GM12878 (cell line): ENCODE measurements at regions not wholly inside any gene's neighbourhood (a gene's known extent, or its start where the extent isn't known, plus 50 kb on each side); places are given as distances from the start of the nearest gene placed in this dataset.

Source experiments
- ASH2L ChIP-seq: fragments of 300-600, 200-600 bp; sonication (generic); IDR thresholded peaks from 2 replicates; pipeline ENCODE4 v1.6.1; 2017; ENCODE audit warnings: low read depth, mild to moderate bottlenecking, borderline replicate concordance
- GABPA ChIP-seq: IDR thresholded peaks from 2 replicates; pipeline ENCODE4 v1.6.1; 2014; ENCODE audit warnings: antibody characterized with exemption, low read depth, mild to moderate bottlenecking, inconsistent platforms
- GATAD2B ChIP-seq: fragments of 450-650 bp; conservative IDR thresholded peaks from 2 replicates; pipeline ENCODE4 v1.6.1; 2017; ENCODE audit warnings: low read depth, mild to moderate bottlenecking, moderate library complexity
- MYC ChIP-seq: IDR thresholded peaks from 2 replicates; pipeline ENCODE4 v1.6.1; 2011; ENCODE audit warnings: mild to moderate bottlenecking, low read length, moderate library complexity, inconsistent platforms; ENCODE audit not compliant: insufficient read depth, insufficient replicate concordance, insufficient read length, severe bottlenecking
- NR2C2 ChIP-seq: IDR thresholded peaks from 2 replicates; pipeline ENCODE4 v1.6.1; 2011; ENCODE audit warnings: borderline replicate concordance, low read depth; ENCODE audit not compliant: control insufficient read depth, insufficient read length
- POLR2A ChIP-seq: IDR thresholded peaks from 2 replicates; pipeline ENCODE4 v1.6.1; 2011; ENCODE audit warnings: low read depth, mild to moderate bottlenecking, low read length
- POLR2AphosphoS5 ChIP-seq: IDR thresholded peaks from 2 replicates; pipeline ENCODE4 v1.6.1; 2011; ENCODE audit warnings: mild to moderate bottlenecking, low read length, inconsistent platforms
- TAF1 ChIP-seq: IDR thresholded peaks from 2 replicates; pipeline ENCODE4 v1.6.1; 2011; ENCODE audit warnings: mild to moderate bottlenecking, low read depth, low read length, borderline replicate concordance
- TF ChIP-seq, protein P1 (sequence below): IDR thresholded peaks from 2 replicates; pipeline ENCODE4 v1.6.1; 2012; ENCODE audit warnings: low read depth, low read length, improper control_type of control experiment
- TF ChIP-seq, protein P2 (sequence below), 3 experiments: IDR thresholded peaks in 2 of 3; conservative IDR thresholded peaks in 1 of 3; 2 replicates each; pipeline ENCODE4 v1.5.1; 2011; ENCODE audit warnings: low read depth in 3 of 3, low read length in 3 of 3, mild to moderate bottlenecking in 3 of 3, control low read depth in 2 of 3, moderate library complexity in 2 of 3, inconsistent platforms in 1 of 3, mixed read lengths in 1 of 3; ENCODE audit not compliant: control insufficient read depth in 2 of 3, insufficient read depth in 1 of 3; ENCODE audit errors: extremely low read depth in 1 of 3
- TF ChIP-seq, protein P3 (sequence below): IDR thresholded peaks from 2 replicates; pipeline ENCODE4 v1.6.1; 2011; ENCODE audit warnings: low read depth, low read length, improper control_type of control experiment, borderline replicate concordance

DNA sequence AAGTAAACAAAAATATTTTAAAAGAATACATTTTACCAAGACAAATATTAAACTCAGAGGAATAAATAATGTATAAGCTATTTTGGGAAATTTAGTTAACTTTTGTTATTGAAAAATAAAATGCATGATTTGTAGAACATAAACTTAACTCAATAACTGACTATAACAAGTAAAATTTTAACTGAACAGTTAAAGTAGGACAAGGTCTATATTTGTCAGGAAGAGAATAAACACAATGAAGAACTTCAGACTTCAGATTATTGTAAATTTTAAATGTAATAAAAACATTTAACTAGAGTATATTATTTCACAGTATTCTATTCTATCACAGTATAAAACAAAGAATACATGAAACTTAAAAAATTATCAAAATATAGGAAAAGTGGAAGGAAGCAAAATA lies 948.8 kb upstream of the USP15 start:
- TF ChIP-seq, protein P1, sequence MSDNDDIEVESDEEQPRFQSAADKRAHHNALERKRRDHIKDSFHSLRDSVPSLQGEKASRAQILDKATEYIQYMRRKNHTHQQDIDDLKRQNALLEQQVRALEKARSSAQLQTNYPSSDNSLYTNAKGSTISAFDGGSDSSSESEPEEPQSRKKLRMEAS = no peak
- TF ChIP-seq, protein P2, sequence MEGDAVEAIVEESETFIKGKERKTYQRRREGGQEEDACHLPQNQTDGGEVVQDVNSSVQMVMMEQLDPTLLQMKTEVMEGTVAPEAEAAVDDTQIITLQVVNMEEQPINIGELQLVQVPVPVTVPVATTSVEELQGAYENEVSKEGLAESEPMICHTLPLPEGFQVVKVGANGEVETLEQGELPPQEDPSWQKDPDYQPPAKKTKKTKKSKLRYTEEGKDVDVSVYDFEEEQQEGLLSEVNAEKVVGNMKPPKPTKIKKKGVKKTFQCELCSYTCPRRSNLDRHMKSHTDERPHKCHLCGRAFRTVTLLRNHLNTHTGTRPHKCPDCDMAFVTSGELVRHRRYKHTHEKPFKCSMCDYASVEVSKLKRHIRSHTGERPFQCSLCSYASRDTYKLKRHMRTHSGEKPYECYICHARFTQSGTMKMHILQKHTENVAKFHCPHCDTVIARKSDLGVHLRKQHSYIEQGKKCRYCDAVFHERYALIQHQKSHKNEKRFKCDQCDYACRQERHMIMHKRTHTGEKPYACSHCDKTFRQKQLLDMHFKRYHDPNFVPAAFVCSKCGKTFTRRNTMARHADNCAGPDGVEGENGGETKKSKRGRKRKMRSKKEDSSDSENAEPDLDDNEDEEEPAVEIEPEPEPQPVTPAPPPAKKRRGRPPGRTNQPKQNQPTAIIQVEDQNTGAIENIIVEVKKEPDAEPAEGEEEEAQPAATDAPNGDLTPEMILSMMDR (IDR thresholded peaks at IDR 0.05 in 2 of 3, conservative IDR thresholded peaks at IDR 0.05 in 1 of 3; ENCODE audit: control insufficient read depth in 2 of 3, extremely low read depth in 1 of 3, insufficient read depth in 1 of 3, low read depth in 3 of 3, low read length in 3 of 3) = no peak
- TF ChIP-seq POLR2A = no peak
- no peak for TF ChIP-seq MYC
- no peak for TF ChIP-seq ASH2L
- TF ChIP-seq TAF1 = no peak
- TF ChIP-seq, protein P3, sequence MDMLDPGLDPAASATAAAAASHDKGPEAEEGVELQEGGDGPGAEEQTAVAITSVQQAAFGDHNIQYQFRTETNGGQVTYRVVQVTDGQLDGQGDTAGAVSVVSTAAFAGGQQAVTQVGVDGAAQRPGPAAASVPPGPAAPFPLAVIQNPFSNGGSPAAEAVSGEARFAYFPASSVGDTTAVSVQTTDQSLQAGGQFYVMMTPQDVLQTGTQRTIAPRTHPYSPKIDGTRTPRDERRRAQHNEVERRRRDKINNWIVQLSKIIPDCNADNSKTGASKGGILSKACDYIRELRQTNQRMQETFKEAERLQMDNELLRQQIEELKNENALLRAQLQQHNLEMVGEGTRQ = no peak
- no peak for TF ChIP-seq GATAD2B
- TF ChIP-seq POLR2AphosphoS5 = no peak
- TF ChIP-seq NR2C2 = no peak
- TF ChIP-seq GABPA = no peak
